Activated CD8-positive, alpha-beta memory T cell treated with anti-CD3 and anti-CD28 coated beads for 4 hours (primary cell): ENCODE measurements at regions not wholly inside any gene's neighbourhood (a gene's known extent, or its start where the extent isn't known, plus 50 kb on each side); places are given as distances from the start of the nearest gene placed in this dataset.
A peak's percentile ranks its signal among the peaks of the same experiment; 100 is the strongest.

Experiments
- DNase-seq, 2 donors: peaks; one replicate each; pipeline ENCODE4 v3.0.0-alpha.2; 2020; ENCODE audit warnings: low read depth in 2 of 2

- no peak for DNase-seq
These were observed 126.7 kb upstream of the NEDD9 start for GRCh38 chr6:11358904-11359830.

- DNase-seq = no peak
These were observed 124.8 kb upstream of the NEDD9 start for GRCh38 chr6:11357285-11357684.

- DNase-seq = no peak
These were observed 124.1 kb upstream of the NEDD9 start for GRCh38 chr6:11356404-11357155.

- peak; percentile 48 to 60 for DNase-seq
These were observed 121.5 kb upstream of the NEDD9 start for GRCh38 chr6:11353921-11354389.

GRCh38 chr6:11350294-11350693, 117.8 kb upstream of the NEDD9 start:
- DNase-seq = no peak

DNA sequence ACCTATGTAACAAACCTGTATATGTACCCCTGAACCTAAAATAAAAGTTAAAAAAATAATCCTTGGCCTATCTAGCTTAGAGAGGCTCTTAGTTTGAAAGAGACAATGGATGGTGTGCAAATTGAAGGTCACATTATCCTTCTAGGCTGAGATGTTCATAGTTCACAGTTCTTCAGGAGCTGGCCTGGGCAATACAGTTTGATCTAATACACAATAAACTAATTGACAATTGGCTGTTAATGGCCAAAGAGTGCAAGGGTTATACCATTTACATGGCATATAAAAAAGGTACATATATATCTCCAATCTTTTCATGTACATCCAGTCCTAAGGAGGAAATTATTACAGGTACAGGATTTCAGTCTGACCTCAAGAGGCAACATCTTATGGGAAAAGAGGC, 117.4 kb upstream of the NEDD9 start:
- no peak for DNase-seq

DNA sequence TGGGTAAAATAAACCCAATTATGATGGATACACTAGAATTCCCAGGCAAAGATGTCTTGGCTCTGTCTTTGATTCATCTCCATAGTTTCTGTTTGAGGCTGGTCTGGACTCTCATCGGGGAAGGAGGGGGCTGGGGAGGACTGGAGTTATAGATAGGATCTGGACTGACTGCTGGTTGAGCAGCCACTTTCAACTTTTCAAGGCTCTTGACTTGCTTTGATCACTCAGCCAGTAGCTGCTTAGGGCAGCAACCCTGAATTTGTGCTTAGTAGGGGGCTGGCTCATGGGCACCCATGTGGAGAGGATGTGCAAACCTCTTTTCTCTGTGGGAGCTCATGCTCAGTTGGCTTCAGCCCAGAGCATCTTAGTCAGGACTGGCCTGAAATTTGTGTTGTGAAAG, 114.0 kb upstream of the NEDD9 start:
- no peak for DNase-seq

DNA sequence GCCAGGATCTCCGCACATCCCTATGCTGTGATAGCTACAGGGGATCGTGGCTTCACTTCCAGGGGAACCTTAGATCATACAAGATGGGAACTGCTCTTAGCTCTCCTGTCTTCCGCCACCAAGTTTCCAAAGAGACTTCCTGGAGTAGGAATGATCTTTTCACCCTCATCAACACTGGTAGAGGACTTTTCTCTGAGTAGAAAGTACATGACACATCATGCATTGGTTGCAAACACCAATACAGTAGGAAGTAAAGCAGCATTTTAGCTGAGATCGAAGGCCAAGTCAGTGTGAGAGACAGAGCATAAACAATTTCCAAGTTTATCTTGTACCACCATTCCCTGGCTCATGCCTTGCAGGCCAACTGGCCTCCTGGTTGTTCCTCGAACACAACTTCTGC, 113.1 kb upstream of the NEDD9 start:
- DNase-seq = no peak

GRCh38 chr6:11343963-11344723, 111.7 kb upstream of the NEDD9 start:
- no peak for DNase-seq

DNA sequence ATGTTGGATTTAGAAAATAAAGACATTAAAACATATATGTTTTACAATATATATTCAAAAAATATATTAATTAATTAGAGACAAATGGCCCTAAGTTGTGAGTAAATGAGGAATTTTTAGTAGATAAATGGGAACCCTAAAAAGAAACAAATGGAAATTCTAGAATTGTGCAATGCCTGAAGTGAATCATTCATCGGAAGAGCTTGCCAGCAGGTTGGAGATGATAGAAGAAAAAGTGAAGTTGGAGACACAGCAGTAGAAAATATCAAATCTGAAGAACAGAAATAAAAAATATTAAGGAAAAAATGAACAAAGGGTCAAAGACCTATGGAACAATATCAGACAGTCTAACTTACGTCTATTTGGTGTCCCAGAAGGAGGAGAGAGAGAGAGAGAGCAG, 109.4 kb upstream of the NEDD9 start:
- no peak for DNase-seq

- DNase-seq = no peak
These were observed 108.8 kb upstream of the NEDD9 start for GRCh38 chr6:11341303-11341702.

DNA sequence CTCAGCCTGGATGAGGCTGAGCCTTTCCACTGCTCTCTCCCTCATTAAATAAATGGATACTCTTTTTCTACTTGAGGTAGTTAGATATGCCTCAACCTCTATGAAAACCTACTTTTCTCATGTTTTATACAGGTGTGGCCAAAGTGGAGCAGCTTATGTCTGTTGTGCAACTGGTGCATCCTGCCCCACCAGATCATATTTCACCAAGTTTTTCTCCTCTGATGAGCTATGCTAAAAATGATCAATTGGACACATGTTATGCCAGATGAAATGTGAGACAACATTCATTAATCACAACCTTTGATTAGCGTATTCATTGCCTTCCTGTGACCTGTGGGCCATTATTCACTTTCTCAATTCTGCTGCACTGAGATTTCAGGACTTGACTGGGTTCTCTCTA, 106.9 kb upstream of the NEDD9 start:
- no peak for DNase-seq

- no peak for DNase-seq
These were observed 104.8 kb upstream of the NEDD9 start for GRCh38 chr6:11337306-11337705.

- DNase-seq = no peak
These were observed 103.4 kb upstream of the NEDD9 start for GRCh38 chr6:11335826-11336225.

DNA sequence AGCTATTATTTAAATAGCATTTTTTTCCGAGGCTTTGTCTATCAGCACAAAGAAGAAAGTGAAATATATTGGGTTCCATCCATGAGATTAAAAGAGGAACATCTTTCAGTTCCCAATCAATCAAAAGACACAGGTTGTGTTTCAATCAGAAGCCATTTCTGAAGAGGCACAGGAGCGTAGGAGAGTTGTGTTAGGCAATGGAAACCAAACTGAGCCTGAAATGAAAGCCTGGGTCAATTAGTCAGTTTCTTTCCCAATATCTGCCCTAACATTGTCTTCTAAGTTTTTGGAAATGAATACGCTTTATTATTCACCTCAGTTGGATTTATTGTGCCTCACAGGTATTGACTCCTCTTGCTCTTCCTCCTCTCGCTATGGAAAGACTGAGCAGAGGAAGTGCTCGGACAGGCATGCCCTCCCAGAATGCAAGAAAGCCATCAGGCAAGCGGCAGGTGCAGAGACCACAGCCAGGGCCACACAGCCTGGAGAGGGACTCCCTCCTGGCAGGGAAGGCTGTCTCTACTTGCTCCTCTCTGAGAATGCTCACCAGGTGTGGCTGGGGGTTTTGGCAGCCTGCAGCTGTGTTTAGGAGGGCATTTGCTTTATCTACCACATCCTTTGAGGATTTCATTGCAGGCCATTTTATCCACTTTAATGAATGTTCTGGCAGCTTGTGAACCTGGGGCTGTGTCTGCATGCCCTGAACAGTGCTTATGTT, 100.8 kb upstream of the NEDD9 start:
- DNase-seq = no peak

DNA sequence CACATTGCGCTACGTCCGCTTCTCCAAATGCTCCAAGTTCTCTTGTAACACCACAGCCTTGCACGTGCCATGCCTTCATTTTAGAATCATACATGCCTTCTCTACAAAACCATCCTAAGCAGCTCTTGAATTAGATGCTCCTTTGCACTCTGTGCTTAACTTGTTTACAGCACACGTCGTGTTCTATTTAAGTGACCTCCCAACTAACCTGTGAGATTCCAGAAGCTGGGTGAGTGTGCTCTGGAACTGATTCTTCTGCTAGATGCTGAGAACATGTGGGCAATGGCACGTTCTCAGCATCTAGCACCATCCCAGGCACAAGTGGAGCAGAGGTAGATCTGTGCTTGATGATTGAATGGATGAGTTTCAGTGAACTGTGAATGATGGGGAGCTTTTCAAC, 100.0 kb upstream of the NEDD9 start:
- DNase-seq = no peak

DNA sequence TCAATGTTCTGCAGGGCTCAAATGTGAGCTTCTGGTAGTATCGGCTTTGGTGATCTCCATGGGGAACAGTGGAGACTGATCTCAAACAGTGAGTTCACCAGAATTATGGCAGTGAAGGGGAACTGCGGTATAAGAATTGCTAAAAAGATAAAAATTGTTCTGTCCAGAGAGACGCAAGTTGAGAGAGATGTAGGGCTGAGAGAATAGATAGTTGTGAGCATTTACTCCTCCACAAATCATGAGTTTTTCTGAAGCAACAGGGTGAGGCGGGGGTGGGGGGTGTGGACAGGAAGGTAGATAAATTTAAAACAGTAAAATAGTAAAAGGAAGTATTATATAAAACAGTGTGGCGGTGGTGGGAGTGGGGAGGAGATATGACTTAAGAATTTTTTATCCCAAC, 98.6 kb upstream of the NEDD9 start:
- no peak for DNase-seq

- no peak for DNase-seq
These were observed 97.9 kb upstream of the NEDD9 start for GRCh38 chr6:11330413-11330760.

GRCh38 chr6:11329726-11330412, 97.4 kb upstream of the NEDD9 start:
- DNase-seq = no peak

GRCh38 chr6:11328613-11329247, 96.3 kb upstream of the NEDD9 start:
- DNase-seq = no peak

DNA sequence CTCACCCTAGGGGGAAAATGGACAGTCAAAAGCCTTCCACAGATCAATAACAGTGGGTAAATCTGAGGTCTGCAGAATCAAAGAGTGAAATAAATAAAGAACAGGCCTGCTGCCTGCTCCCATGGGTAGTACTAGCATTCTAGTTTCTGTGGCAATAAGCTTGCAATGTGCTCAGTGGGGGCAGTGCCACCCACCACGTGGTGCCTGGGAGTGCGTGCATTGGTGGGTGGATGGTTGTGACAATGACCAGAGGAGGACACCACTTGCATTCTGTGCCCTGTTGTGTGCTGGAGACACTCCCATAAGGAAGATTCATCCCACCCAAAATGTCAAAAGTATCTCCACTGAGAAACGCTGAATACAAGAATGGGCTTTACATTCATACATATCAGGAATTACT, 95.5 kb upstream of the NEDD9 start:
- DNase-seq = no peak
